Adipocyte (in vitro differentiated cells): ENCODE measurements at regions not wholly inside any gene's neighbourhood (a gene's known extent, or its start where the extent isn't known, plus 50 kb on each side); places are given as distances from the start of the nearest gene placed in this dataset.

ENCODE experiments used
- DNase-seq: peaks from one replicate; pipeline ENCODE4 v3.0.0-alpha.2; 2015; ENCODE audit warnings: low read depth
- H3K27me3 ChIP-seq: replicated peaks from 2 replicates; pipeline ENCODE4 v1.7.0; 2013; ENCODE audit warnings: mild to moderate bottlenecking, low read length, moderate library complexity; ENCODE audit not compliant: control insufficient read depth, insufficient read depth
- H3K36me3 ChIP-seq: 2 replicates; pipeline ENCODE4 v1.7.0; 2013; ENCODE audit warnings: low read length, mild to moderate bottlenecking, moderate library complexity; ENCODE audit not compliant: control insufficient read depth, insufficient read depth, severe bottlenecking
- H3K4me1 ChIP-seq: 2 replicates; pipeline ENCODE4 v1.7.0; 2013; ENCODE audit warnings: mild to moderate bottlenecking, low read length, moderate library complexity; ENCODE audit not compliant: control insufficient read depth, insufficient read depth
- H3K4me3 ChIP-seq: 2 replicates; pipeline ENCODE4 v1.7.0; 2013; ENCODE audit warnings: mild to moderate bottlenecking, low read length, moderate library complexity
- H3K9ac ChIP-seq: 2 replicates; pipeline ENCODE4 v1.7.0; 2013; ENCODE audit warnings: mild to moderate bottlenecking, low read length, moderate library complexity
- H3K9me3 ChIP-seq: 2 replicates; pipeline ENCODE4 v1.7.0; 2013; ENCODE audit warnings: mild to moderate bottlenecking, low read length, moderate library complexity; ENCODE audit not compliant: control insufficient read depth

- Histone ChIP-seq H3K4me3 (no peak overlapping the region), H3K9me3 (no peaks in the 10 kb centered on the region), H3K27me3 (peaks cover 48% of the 10 kb centered on the region), H3K4me1 (peaks cover 5% of the 10 kb centered on the region), H3K36me3 (no peaks in the 10 kb centered on the region), H3K9ac (no peak overlapping the region)
- DNase-seq = no peak
These were observed 135.4 kb downstream of the CCT6B start for GRCh38 chr17:34825884-34826283.

DNA sequence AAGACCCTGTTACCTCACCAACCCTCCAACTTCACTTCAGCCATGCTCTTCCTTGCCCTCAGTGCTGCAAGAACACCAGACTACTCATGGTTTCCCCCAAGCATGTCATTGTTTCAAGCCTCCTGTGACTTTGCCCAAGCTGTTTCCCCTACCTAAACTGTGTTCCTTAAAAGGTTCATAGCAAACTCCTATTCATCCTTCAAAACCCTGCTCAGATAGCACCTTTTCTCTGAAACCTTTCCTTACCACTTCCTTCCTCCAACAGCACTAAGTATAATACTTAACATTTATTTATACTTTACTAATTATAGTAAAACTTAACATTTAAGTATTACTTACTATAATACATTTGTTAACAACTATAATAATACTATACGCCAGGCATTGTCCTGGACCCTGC, 136.2 kb downstream of the CCT6B start:
- no peaks in the 10 kb centered on the region for H3K9me3 ChIP-seq
- DNase-seq = no peak
- no peak overlapping the region for H3K9ac ChIP-seq
- H3K4me1 ChIP-seq = peaks cover 5% of the 10 kb centered on the region
- peaks cover 50% of the 10 kb centered on the region for H3K27me3 ChIP-seq
- no peak overlapping the region for H3K4me3 ChIP-seq
- no peaks in the 10 kb centered on the region for H3K36me3 ChIP-seq

DNA sequence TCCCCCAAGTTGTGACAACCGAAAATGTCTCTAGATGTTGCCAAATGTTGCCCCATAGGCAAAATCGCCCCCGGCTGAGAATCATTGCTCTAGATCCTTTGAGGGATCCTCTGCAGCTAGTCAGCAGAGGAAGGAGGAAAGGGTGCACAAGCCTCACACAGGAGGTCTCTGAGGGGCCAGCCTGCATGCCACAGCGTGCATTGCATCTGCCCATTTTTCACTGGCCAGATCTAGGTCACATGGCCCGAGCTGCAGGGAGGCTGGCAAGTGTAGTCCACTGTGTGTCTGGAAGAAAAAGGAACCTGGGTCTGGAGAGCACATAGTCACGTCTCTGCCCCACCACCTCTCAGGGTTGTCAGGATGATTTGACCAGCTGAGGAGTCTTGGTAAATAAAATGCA, 138.2 kb downstream of the CCT6B start:
- H3K4me1 ChIP-seq = peaks cover 5% of the 10 kb centered on the region
- H3K36me3 ChIP-seq = no peaks in the 10 kb centered on the region
- H3K27me3 ChIP-seq = peaks cover 52% of the 10 kb centered on the region

GRCh38 chr17:34822007-34822739, 139.1 kb downstream of the CCT6B start:
- peaks cover 55% of the 10 kb centered on the region for H3K27me3 ChIP-seq
- peaks cover 5% of the 10 kb centered on the region for H3K4me1 ChIP-seq
- no peak for DNase-seq
- no peaks in the 10 kb centered on the region for H3K36me3 ChIP-seq
- no peak overlapping the region for H3K9ac ChIP-seq
- H3K9me3 ChIP-seq = no peaks in the 10 kb centered on the region
- H3K4me3 ChIP-seq = no peak overlapping the region

More for the DNA sequence above, 138.2 kb downstream of the CCT6B start:
- no peak overlapping the region for H3K9ac ChIP-seq
- no peak for DNase-seq
- H3K4me3 ChIP-seq = no peak overlapping the region
- no peaks in the 10 kb centered on the region for H3K9me3 ChIP-seq

DNA sequence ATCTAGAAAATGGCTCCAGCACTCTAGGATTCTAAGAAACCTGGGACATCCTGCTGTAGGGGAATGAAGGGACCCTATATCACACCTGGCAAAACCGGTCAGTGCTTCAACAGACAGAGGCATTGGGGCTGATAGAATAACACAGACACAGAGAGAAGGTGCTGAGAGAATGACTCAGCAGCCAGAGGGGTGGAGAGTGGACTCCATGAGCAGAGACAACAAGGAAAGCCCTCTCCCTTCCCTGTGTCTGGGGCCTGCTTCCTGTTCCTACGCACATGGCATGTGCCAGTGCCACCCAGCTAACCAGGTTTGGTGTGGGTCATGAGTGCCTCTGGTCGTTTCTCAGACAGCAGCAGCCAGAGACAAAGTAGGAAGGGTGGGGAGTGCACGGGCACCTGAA, 140.3 kb downstream of the CCT6B start:
- H3K36me3 ChIP-seq = no peaks in the 10 kb centered on the region
- DNase-seq = no peak

GRCh38 chr17:34820248-34820801, 140.9 kb downstream of the CCT6B start:
- no peak for DNase-seq
- no peak overlapping the region for H3K4me3 ChIP-seq
- H3K9me3 ChIP-seq = no peaks in the 10 kb centered on the region
- H3K27me3 ChIP-seq = peaks cover 55% of the 10 kb centered on the region
- H3K9ac ChIP-seq = no peak overlapping the region
- H3K36me3 ChIP-seq = no peaks in the 10 kb centered on the region
- no peaks in the 10 kb centered on the region for H3K4me1 ChIP-seq

More for the DNA sequence above, 140.3 kb downstream of the CCT6B start:
- Histone ChIP-seq H3K9ac (no peak overlapping the region), H3K27me3 (peaks cover 59% of the 10 kb centered on the region), H3K4me1 (no peaks in the 10 kb centered on the region), H3K9me3 (no peaks in the 10 kb centered on the region), H3K4me3 (no peak overlapping the region)

DNA sequence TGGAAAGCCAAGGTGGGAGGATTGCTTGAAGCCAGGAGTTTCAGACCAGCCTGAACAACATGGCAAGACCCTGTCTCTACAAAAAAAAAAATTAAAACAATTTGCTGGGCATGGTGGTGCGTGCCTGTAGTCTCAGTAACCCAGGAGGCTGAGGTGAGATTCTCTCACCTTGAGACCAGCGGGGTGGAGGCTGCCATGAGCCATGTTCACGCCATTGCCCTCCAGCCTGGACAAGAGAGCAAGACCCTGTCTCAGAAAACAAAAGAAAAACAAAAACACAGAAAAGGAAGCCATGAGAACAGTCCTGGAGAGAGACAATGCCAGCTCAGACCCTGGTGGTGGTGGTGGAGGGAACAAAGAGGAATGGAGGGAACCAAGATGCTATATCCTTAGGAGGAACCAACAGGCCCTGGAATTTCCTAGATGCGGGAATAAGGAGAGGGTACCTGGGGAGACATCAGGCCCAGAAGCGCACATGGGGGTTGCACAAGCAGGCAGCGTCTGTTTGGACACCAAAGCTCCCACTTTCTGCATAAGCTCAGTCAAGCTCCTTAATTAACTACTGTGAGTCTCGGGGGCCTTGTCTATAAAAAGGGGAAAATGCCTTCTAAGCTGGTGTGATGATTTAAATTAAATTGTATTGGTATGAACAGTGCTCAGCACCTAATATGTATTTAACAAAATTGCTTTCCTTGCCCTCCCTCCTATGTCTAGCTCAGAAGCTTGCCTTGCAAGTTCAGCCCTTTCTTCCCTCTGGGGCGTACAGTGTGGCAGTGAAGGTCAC, 143.8 kb downstream of the CCT6B start:
- H3K27me3 ChIP-seq = peaks cover 55% of the 10 kb centered on the region
- H3K4me1 ChIP-seq = no peaks in the 10 kb centered on the region
- DNase-seq = no peak

DNA sequence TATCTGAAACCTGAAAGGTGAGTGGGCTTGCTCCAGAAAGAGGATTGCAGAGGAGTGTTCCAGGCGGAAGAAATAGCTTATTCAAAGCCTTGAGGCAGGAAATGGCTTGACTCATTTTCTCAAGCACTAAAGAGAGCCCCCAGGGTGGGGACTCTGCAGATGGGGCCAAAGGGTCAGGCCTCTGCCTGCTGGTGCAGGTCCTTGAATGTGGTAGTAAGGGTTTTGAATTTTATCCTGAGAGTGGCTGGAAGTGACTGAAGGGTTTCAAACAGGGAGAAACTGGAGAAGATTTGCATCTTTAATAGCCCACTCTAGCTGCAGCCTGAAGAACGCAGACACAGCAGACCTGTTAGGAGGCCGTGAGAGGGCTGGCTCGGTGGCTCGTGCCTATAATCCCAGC, 144.4 kb downstream of the CCT6B start:
- peaks cover 53% of the 10 kb centered on the region for H3K27me3 ChIP-seq
- H3K4me3 ChIP-seq = no peak overlapping the region
- H3K9ac ChIP-seq = no peak overlapping the region
- H3K36me3 ChIP-seq = no peaks in the 10 kb centered on the region
- no peaks in the 10 kb centered on the region for H3K4me1 ChIP-seq
- H3K9me3 ChIP-seq = no peaks in the 10 kb centered on the region
- DNase-seq = no peak

More for the DNA sequence above, 143.8 kb downstream of the CCT6B start:
- Histone ChIP-seq H3K36me3 (no peaks in the 10 kb centered on the region), H3K9me3 (no peaks in the 10 kb centered on the region), H3K9ac (no peak overlapping the region), H3K4me3 (no peak overlapping the region)

DNA sequence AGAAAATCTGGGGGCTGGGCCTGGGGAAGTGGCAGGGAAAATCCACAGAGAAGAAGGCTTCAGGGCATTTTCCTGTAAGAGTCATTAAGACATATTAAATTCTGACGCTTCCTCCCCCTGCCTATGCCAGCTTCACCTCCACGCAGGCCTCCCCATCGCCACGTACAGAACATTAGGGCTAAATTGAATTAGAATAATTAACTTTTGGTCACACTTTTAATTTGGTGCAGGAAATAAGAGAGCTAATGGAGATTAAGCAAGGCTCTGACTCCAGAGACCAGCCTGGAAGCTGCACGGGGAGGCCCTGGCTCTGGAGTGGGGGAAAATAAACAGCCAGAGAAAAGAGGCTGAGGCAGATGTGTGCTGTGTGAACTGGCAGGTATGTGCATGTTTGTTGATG, 148.0 kb downstream of the CCT6B start:
- no peak overlapping the region for H3K4me3 ChIP-seq
- peaks cover 39% of the 10 kb centered on the region for H3K27me3 ChIP-seq
- H3K9ac ChIP-seq = no peak overlapping the region
- no peak for DNase-seq
- no peaks in the 10 kb centered on the region for H3K9me3 ChIP-seq
- no peaks in the 10 kb centered on the region for H3K4me1 ChIP-seq
- H3K36me3 ChIP-seq = no peaks in the 10 kb centered on the region

GRCh38 chr17:34811561-34811960, 149.7 kb downstream of the CCT6B start:
- Histone ChIP-seq H3K9me3 (no peaks in the 10 kb centered on the region), H3K4me1 (no peaks in the 10 kb centered on the region), H3K27me3 (peaks cover 30% of the 10 kb centered on the region), H3K9ac (no peak overlapping the region), H3K36me3 (no peaks in the 10 kb centered on the region), H3K4me3 (no peak overlapping the region)
- no peak for DNase-seq

GRCh38 chr17:34800661-34801060, 160.6 kb downstream of the CCT6B start:
- H3K9me3 ChIP-seq = peaks cover 14% of the 10 kb centered on the region
- peaks cover 6% of the 10 kb centered on the region for H3K27me3 ChIP-seq
- no peaks in the 10 kb centered on the region for H3K4me1 ChIP-seq
- no peak overlapping the region for H3K4me3 ChIP-seq
- no peak for DNase-seq
- H3K36me3 ChIP-seq = no peaks in the 10 kb centered on the region
- H3K9ac ChIP-seq = no peak overlapping the region
